Prostate gland (tissue), 2 donors: ENCODE measurements at regions not wholly inside any gene's neighbourhood (a gene's known extent, or its start where the extent isn't known, plus 50 kb on each side); places are given as distances from the start of the nearest gene placed in this dataset.
A peak's percentile ranks its signal among the peaks of the same experiment; 100 is the strongest.

Experiments
- DNase-seq: peaks from one replicate; pipeline ENCODE4 v3.0.0-alpha.2; 2019; ENCODE audit warnings: low spot score
- H3K27ac ChIP-seq, 2 donors: fragments of 200-600 bp; sonication (generic); 2 replicates each; pipeline ENCODE4 v1.5.1; 2017 to 2019
- H3K27me3 ChIP-seq: fragments of 200-600 bp; sonication (generic); replicated peaks from 2 replicates; pipeline ENCODE4 v1.5.1; 2019; ENCODE audit not compliant: insufficient read depth
- H3K36me3 ChIP-seq, 2 donors: fragments of 200-600 bp; sonication (generic); 1 replicate in 1 of 2; 2 replicates in 1 of 2; pipeline versions ENCODE4 v1.5.1 to v1.8.1; 2017 to 2019
- H3K4me1 ChIP-seq: fragments of 200-600 bp; sonication (generic); replicated peaks from 2 replicates; pipeline ENCODE4 v1.5.1; 2019
- H3K4me3 ChIP-seq, 2 donors: fragments of 200-600 bp; sonication (generic); 2 replicates each; pipeline ENCODE4 v1.5.1; 2017 to 2019
- H3K9me3 ChIP-seq: fragments of 200-600 bp; sonication (generic); 2 replicates; pipeline ENCODE4 v1.5.1; 2017
- POLR2A ChIP-seq: fragments of 450-650 bp; IDR thresholded peaks from one replicate; pipeline ENCODE4 v1.6.1; 2016; ENCODE audit warnings: antibody characterized with exemption, mild to moderate bottlenecking
- POLR2AphosphoS5 ChIP-seq: sonication (generic); formaldehyde crosslinking; IDR thresholded peaks from one replicate; pipeline ENCODE4 v1.6.1; 2017; ENCODE audit warnings: antibody characterized with exemption
- WGBS: methylation state at CpG from one replicate; pipeline ENCODE4 v1.1.5; 2018; 5-methylcytosine and 5-hydroxymethylcytosine counted together
- intact Hi-C: fragments of 100-400 bp; cut with DNase I; formaldehyde crosslinking; loops from one replicate; pipeline ENCODE4 v1.14.2; 2022
- TF ChIP-seq, protein P1 (sequence below), 4 experiments: fragments of 200-600 bp in 2 of 4; fragments of 450-650 bp in 2 of 4; sonication (generic) in 2 of 4; IDR thresholded peaks; 1 replicate in 3 of 4; 2 replicates in 1 of 4; pipeline ENCODE4 v1.5.1; 2016 to 2019; ENCODE audit warnings: antibody characterized with exemption in 4 of 4, mild to moderate bottlenecking in 2 of 4, moderate library complexity in 2 of 4

DNA sequence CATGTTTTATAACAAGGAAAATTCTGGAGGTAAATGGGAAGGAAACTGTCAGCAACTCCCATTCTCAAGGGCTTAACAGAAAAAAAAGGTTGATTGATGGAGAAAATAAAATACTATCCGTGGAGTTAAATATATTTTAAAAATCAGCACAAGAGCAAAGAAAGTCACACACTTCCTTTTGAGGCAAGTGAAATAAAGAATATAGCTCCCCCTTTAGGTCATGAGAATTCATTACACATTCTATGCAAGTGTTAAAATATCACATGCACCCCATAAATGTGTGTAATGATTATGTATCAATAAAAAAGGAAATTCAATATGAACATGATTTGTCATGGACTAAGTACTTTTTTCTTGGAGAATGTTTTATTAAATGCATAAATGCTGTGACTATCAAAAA, 349.2 kb downstream of the TPBG start:
- Histone ChIP-seq H3K9me3 (no peaks in the 10 kb centered on the region), H3K4me3 (no peak overlapping the region), H3K27me3 (no peaks in the 10 kb centered on the region), H3K27ac (no peak overlapping the region), H3K4me1 (no peaks in the 10 kb centered on the region), H3K36me3 (no peaks in the 10 kb centered on the region)
- intact Hi-C loops = no loop called here
- WGBS = 84% methylated on average over 1 of the region's 1 CpG
- TF ChIP-seq, protein P1, sequence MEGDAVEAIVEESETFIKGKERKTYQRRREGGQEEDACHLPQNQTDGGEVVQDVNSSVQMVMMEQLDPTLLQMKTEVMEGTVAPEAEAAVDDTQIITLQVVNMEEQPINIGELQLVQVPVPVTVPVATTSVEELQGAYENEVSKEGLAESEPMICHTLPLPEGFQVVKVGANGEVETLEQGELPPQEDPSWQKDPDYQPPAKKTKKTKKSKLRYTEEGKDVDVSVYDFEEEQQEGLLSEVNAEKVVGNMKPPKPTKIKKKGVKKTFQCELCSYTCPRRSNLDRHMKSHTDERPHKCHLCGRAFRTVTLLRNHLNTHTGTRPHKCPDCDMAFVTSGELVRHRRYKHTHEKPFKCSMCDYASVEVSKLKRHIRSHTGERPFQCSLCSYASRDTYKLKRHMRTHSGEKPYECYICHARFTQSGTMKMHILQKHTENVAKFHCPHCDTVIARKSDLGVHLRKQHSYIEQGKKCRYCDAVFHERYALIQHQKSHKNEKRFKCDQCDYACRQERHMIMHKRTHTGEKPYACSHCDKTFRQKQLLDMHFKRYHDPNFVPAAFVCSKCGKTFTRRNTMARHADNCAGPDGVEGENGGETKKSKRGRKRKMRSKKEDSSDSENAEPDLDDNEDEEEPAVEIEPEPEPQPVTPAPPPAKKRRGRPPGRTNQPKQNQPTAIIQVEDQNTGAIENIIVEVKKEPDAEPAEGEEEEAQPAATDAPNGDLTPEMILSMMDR (IDR thresholded peaks at IDR 0.05) = peak in 1 of 4 experiments; percentile 27
- TF ChIP-seq POLR2AphosphoS5 (no peak), POLR2A (no peak)
- no peak for DNase-seq

DNA sequence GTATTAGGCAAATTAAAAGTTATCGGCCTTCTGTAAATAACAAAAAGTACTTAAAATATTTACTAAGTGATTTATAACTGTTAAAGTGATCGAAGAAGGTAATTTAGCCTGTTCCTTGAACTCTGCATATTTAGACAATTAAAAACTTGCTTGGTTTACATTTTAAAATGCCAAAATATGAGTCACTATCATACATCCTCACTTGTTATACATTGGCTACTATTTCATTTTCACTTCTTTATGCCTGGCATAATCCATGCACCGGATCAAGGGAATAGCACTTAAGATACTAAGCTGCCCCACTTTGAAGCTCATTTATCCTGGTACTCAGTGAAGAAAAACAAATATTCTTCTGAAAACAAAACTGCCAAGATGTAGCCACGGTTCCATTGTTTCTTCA, 344.6 kb downstream of the UBE3D start:
- Histone ChIP-seq H3K27ac (no peak overlapping the region), H3K27me3 (no peaks in the 10 kb centered on the region), H3K9me3 (no peaks in the 10 kb centered on the region), H3K4me1 (no peaks in the 10 kb centered on the region), H3K36me3 (no peaks in the 10 kb centered on the region), H3K4me3 (no peak overlapping the region)
- WGBS = 55% methylated on average over 4 of the region's 4 CpGs
- DNase-seq = no peak
- intact Hi-C loops = no loop called here
- TF ChIP-seq, protein P1 (IDR thresholded peaks at IDR 0.05) = no peak
- TF ChIP-seq POLR2A (no peak), POLR2AphosphoS5 (no peak)

DNA sequence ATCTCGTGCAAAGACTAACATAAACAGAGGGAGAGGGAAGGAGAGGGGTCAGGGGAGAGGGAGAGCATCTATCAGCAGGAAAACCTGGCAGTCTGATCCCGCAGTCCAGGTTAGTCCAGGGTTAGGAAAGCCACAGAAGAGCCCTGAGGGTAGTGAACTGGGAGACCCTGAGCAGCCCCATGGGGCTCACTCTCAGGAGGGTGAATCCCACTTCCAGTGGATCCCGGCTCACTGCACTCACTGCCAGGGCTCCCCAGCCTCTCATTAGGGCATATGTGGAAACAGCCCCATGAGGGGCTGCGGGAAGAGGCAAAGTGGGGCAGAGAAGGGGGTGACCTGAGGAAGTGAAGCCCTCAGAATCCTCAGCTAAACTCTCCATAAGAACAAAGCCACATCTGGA, 329.9 kb downstream of the UBE3D start:
- H3K36me3 ChIP-seq = no peaks in the 10 kb centered on the region
- H3K9me3 ChIP-seq = no peaks in the 10 kb centered on the region
- no peaks in the 10 kb centered on the region for H3K27me3 ChIP-seq
- H3K27ac ChIP-seq = no peak overlapping the region
- TF ChIP-seq POLR2A (no peak), POLR2AphosphoS5 (no peak)
- TF ChIP-seq, protein P1 (IDR thresholded peaks at IDR 0.05) = no peak
- no peaks in the 10 kb centered on the region for H3K4me1 ChIP-seq
- H3K4me3 ChIP-seq = no peak overlapping the region
- 81% methylated on average over 4 of the region's 4 CpGs for WGBS
- DNase-seq = no peak
- intact Hi-C loops = no loop called here

DNA sequence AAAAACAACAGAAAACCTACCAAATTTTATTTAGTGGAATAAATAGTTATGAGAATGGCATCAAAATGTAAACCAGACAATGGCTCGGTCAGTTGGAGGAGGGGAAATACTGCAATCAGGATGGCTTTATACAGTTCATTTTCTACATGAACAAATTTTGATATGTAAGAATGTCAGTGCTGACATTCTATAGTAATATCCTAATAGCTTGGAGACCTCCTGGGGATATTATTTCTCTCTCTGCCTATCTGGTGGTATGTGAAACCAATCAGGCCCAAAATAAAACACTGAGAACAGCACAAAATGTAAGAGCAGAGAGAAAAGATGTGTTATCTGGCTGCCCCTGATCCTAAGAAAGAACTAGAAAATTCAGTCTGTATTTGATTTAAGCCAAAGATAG, 327.7 kb downstream of the UBE3D start:
- H3K4me3 ChIP-seq = no peak overlapping the region
- no peak overlapping the region for H3K27ac ChIP-seq
- no peaks in the 10 kb centered on the region for H3K27me3 ChIP-seq
- intact Hi-C loops = no loop called here
- H3K4me1 ChIP-seq = no peaks in the 10 kb centered on the region
- no peaks in the 10 kb centered on the region for H3K36me3 ChIP-seq
- DNase-seq = no peak
- TF ChIP-seq POLR2AphosphoS5 (no peak), POLR2A (no peak)
- TF ChIP-seq, protein P1 (IDR thresholded peaks at IDR 0.05) = no peak
- 93% methylated on average over 1 of the region's 1 CpG for WGBS
- H3K9me3 ChIP-seq = no peaks in the 10 kb centered on the region

DNA sequence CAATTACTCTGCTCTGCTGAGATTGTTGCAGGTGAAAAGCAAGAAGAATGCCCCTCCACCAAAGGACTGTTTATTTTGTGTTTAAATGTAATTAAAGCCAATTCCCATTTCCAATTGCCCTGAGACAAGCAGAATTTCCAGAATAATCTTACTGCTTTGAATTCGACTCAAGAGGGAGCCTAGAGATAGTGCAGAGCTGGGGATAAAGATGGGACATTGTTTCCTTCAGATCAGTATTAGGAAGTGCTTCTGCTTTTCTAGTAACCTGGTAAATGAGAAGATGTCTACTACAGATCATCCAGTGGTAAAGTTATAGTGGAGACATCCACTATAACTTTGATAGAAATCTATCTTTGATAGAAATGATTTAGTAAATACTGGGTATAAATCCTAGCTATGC, 326.9 kb downstream of the UBE3D start:
- intact Hi-C loops = no loop called here
- DNase-seq = no peak
- no peak overlapping the region for H3K4me3 ChIP-seq
- no peaks in the 10 kb centered on the region for H3K4me1 ChIP-seq
- no peaks in the 10 kb centered on the region for H3K27me3 ChIP-seq
- no peaks in the 10 kb centered on the region for H3K9me3 ChIP-seq
- no peak overlapping the region for H3K27ac ChIP-seq
- TF ChIP-seq POLR2A (no peak), POLR2AphosphoS5 (no peak)
- TF ChIP-seq, protein P1 (IDR thresholded peaks at IDR 0.05) = no peak
- 40% methylated on average over 1 of the region's 1 CpG for WGBS
- H3K36me3 ChIP-seq = no peaks in the 10 kb centered on the region
